GM18951 (cell line): ENCODE measurements at regions not wholly inside any gene's neighbourhood (a gene's known extent, or its start where the extent isn't known, plus 50 kb on each side); places are given as distances from the start of the nearest gene placed in this dataset.
"Not testable (repeated sequence)": the region's sequence is repeated elsewhere in the genome, so short reads cannot be mapped to it uniquely, and the experiment has no call there.

Experiments used
- POLR2A ChIP-seq: IDR thresholded peaks from 4 replicates; pipeline ENCODE4 v1.6.1; 2011; ENCODE audit warnings: mild to moderate bottlenecking; ENCODE audit not compliant: insufficient read length, insufficient read depth; ENCODE audit errors: extremely low read depth
- in situ Hi-C: fragments of 300-500 bp; cut with MboI; formaldehyde crosslinking; loops from one replicate; pipeline ENCODE4 v1.12.0; 2022; ENCODE audit warnings: low sequenced_read_pairs, mixed read lengths, inconsistent platforms; ENCODE audit not compliant: unreplicated experiment

DNA sequence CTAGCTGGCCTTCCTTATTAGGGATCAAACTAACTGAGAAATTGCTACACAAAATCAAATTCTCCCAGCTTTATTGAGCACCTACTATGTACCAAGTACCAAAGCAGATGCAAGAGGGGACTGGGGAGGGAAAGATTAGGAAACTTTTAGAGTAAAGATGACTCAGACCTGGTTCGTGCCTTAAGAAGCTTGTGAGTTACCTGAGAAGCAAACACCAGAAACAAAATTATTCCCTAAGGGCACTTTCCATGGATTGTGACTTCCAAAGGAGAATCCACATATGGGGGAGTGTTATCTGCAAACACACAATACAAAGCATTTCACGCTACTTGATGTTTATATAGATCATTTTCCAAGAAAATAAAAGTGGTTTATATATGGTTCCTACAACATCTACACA is 326.9 kb upstream of the HNRNPA3 start:
- in situ Hi-C loops: no loop called here

DNA sequence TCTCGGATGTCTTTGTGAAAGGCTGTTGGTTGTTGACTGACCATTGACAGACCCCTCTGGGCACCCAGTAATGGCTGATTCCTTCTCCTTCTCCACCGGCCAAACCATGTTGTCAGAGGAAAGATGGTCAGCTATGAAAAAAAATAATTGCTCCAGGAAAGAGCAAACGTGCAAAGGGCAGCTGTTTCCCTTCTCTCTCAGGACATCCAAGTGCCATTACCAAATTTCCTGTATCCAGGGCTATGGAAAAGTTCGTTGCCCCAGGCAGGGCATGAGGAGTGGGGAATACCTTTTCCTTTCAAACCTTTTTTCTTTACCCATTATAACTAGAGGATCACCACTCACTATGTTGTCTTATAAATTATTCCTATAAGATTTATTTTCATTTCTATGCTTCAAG is 321.5 kb upstream of the HNRNPA3 start:
- no peak for TF ChIP-seq POLR2A
- in situ Hi-C loops: no loop called here

More for the DNA sequence above, 326.9 kb upstream of the HNRNPA3 start:
- no peak for TF ChIP-seq POLR2A

DNA sequence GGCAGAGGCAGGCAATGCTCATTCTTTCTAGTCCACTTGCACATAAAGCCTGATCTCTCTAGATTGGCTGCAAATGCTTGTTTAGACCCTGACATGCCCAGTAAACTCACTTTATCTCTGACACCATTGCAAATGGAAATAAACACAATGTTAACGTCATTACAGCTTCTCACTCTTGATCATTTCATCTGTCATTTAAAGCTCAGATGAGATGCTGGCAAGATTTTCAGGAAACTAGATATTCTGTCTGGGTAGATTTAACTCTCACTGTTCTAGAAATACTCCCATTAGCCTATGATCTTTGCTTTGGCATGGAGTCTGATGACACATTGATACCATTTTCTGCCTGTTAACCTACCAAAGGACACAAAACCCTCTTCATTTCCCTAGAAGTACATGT is 320.7 kb upstream of the HNRNPA3 start:
- no peak for TF ChIP-seq POLR2A
- in situ Hi-C loops: no loop called here

DNA sequence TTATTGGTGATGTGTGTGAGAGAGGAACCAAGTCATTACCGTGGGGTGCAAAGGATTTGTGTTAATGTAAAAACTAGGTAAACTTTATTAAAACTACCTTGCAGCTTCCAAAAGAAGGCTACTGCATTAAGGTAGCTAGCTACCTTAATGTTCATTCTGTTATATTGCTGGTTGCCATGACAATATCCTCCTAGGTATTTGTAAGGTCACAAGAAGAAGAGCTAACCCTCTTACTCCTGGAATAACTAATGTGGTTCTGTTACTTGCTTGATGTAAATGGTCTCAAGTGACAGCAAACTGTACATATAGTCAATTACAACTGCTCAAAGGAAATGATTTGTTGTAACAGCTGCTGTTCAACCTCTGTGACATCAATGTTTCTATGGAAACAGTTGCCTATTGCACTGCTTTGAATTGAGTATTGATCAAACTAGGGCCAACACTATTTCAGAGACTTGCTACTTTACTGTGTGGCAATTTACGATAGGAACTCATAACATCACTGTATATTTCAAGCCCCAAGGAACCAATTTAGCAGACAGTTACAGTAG is 319.8 kb upstream of the HNRNPA3 start:
- in situ Hi-C loops: no loop called here

DNA sequence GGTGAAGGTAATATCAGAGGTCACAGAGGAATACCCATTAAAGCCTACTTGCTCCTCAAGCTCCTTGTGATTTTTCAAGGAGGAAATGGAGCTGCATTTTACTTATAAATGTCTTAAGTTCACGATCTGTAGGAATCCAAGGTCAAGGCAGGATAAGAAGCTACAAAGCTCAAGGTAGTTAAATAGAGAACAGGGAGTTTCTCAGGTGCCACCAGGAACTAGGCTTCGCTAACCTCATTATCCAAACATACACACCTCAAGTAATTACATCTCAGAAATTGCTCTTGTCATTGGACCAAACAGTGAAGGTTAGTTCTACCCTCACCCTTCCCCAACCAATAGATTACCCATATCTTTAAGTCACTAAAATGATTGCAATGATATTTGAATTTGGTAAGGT is 317.4 kb upstream of the HNRNPA3 start:
- TF ChIP-seq POLR2A: no peak
- in situ Hi-C loops: no loop called here

More for the DNA sequence above, 319.8 kb upstream of the HNRNPA3 start:
- TF ChIP-seq POLR2A: no peak

DNA sequence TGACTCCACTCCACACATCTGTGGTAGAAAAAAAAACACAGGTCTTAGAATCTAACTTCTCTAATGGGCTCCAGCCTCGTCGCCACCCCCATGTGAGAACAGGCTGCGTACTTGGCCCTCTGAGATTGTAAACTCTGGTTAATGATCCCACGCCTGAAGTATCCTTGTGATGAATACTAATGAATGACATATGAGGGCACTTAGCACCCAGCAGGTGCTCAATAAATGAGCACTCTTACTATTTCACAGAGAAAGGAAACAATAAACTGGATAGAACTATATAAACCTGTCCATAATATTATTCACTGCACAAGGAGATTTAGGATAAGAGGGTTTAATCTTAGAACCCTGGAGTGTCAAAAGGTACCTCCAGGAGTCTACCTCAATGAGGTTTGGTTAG is 310.1 kb upstream of the HNRNPA3 start:
- in situ Hi-C loops: no loop called here
- TF ChIP-seq POLR2A: no peak

DNA sequence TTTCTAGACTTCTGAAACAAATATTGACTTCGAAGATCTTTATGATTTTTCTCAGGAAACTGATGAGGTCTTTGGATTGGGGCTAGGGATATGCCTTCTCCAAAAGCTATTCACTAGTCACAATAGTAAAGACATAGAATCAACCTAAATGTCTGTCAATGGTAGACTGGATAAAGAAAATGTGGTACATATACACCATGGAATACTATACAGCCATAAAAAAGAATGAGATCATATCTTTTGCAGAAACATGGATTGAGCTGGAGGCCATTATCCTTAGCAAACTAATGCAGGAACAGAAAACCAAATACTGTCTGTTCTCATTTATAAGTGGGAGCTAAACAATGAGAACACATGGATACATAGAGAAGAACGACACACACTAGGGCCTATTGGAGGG is 308.5 kb upstream of the HNRNPA3 start:
- in situ Hi-C loops: not testable (repeated sequence)

DNA sequence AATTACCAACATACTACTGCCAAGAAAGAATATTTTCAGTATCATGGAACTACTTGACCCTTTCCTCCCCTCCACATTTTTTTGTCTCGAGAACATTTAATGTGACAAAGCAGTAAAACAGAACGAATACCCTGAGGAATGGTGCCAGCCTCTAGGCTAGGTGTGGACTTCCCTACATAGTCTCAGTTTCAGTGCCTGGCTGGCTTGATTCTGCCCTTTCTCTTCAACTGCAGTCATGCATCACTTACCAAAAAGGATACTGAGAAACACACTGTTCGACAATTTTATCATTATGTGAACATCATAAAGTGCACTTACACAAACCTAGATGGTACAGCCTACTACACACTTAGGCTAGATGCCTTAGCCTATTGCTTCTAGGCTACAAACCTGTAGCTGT is 305.3 kb upstream of the HNRNPA3 start:
- in situ Hi-C loops: no loop called here
- no peak for TF ChIP-seq POLR2A

DNA sequence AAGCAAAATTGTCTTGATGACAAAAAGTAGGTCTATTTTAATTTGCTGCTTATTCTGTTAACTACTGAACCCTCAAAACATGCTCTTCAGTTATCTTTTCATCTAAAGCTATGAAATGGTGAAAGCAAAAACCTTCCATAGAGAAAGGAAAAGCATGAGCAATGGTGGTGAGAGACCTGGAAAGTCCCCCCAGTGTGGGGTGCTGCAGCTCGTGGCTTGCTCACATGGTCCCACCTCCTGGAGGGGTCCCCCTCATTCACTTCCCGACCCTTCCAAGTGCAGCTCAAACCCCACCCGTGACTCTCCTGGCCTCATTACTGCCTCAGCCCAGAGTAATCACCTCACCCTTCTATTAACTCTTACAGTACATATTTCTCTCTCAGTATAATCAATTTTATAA is 301.8 kb upstream of the HNRNPA3 start:
- no peak for TF ChIP-seq POLR2A
- in situ Hi-C loops: no loop called here

DNA sequence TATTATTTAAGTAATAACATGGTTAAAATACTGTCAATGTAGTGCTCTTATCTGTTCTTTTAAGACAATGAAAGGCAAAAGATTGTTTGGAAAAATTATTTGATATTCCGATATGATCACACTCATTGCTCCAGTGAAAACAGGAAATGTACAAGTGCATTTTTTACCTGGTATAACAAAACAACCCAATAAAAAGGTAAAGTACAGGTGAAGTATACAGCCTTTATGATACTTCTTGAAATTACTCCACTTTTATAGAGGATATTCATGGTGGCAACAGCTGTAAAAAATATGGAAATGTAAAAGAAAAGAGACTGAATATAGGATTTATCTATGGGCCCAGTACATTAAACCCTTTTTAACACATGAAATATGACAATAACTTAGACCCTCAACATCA is 298.6 kb upstream of the HNRNPA3 start:
- in situ Hi-C loops: no loop called here
- no peak for TF ChIP-seq POLR2A

DNA sequence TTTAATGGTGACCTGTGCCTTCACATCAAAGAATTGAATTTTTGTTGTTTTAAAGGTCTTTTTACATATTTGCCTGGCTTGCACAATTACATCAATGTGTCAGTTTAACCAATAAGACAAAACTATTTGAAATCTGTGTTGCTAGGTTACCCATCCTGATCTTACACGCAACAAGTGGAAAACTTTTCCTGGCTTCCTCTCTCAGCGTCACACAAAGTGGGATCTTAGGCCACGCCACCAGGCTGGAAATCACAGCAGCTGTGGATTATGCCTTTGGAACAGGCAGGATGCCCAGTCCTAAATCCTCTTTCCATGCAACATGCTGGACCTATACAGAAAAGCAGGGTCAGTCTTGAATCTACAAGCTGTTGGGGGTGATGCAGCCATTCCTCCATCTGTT is 298.2 kb upstream of the HNRNPA3 start:
- TF ChIP-seq POLR2A: no peak
- in situ Hi-C loops: no loop called here

DNA sequence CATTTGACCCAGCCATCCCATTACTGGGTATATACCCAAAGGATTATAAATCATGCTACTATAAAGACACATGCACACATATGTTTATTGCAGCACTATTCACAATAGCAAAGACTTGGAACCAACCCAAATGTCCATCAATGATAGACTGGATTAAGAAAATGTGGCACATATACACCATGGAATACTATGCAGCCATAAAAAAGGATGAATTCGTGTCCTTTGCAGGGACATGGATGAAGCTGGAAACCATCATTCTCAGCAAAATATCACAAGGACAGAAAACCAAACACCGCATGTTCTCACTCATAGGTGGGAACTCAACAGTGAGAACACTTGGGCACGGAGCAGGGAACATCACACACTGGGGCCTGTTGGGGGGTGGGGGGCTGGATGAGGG is 290.0 kb upstream of the HNRNPA3 start:
- in situ Hi-C loops: not testable (repeated sequence)

DNA sequence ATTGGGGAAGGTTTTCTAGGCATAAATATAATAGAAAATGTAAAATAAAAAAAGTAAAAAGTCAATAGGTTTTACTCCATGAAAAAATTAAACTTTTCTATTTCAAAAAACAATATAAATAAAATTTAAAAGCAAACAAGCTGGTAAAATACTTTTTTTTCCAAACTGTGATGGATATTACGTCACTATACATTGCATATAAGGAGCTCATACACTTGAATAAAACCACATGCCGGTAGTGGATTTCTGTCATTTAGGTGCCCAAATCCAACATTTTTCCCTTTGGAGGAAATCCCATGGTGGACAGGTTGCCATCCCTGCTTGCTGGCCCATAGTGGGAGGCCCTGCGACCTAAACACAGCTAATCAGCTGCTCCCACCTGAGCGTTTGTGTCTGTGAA is 289.4 kb upstream of the HNRNPA3 start:
- in situ Hi-C loops: no loop called here

DNA sequence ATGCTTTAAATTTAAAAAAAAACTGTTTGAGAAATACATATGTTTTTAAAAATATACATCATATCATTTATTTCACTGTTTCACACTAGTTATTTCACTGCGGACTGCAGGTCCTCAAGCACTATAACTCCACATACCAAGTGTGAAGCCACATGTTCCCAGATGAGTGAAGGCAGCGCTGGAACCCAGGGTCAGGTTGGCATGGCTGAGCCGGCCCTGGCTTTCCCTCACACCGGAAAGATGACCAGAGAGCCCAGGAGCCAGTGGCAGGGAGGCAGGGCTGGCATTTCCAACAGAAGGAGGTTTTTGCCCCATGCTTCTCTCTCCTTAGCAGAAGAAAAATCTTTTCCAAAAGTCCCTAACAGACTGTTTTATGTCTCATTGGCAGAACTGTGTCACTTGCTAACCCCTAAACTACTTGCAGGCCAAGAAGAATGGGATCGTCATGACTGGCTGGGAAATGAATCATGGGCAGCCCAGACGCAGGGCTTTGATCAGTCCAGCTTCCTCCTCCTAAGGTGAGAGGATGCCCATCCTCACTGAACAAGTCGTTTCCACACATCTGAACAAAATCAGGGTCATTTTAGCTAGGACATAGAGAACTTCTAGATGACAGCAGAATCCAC is 287.6 kb upstream of the HNRNPA3 start:
- in situ Hi-C loops: no loop called here

More for the DNA sequence above, 289.4 kb upstream of the HNRNPA3 start:
- no peak for TF ChIP-seq POLR2A

DNA sequence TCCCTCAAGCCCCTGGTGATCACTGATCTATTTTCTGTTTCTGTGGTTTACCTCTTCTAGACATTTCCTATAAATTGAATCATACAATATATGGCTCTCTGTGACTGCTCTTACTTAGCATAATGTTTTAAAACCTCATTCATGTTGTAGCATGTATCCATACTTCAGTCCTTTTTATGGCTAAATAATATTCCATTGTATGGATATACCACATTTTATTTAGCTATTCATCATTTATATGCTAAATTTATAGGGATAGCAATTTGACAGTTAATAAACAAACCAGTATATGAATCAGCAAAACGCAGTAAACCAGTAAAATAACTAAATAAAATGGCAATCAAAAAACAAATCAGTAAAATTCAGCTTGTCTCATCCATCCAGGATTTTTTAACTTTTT is 286.1 kb upstream of the HNRNPA3 start:
- in situ Hi-C loops: no loop called here
- TF ChIP-seq POLR2A: no peak

More for the DNA sequence above, 287.6 kb upstream of the HNRNPA3 start:
- no peak for TF ChIP-seq POLR2A

DNA sequence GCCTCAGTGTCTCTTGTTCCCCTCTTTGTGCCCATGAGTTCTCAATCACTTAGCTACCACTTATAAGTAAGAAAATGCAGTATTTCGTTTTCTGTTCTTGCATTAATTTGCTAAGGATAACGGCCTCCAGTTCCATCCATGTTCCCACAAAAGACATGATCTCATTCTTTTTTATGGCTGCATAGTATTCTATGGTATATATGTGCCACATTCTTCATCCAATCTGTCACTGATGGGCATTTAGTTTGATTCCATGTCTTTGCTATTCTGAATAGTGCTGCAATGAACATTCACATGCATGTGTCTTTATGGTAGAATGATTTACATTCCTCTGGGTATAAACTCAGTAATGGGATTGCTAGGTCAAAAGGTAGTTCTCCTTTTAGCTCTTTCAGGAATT is 283.2 kb upstream of the HNRNPA3 start:
- in situ Hi-C loops: not testable (repeated sequence)
